ENCODE measurements at regions not wholly inside any gene's neighbourhood (a gene's known extent, or its start where the extent isn't known, plus 50 kb on each side); places are given as distances from the start of the nearest gene placed in this dataset.

GRCh38 chr4:83692028-83692427 lies 156.1 kb downstream of the GPAT3 start:
- FAIRE-seq = no peak

DNA sequence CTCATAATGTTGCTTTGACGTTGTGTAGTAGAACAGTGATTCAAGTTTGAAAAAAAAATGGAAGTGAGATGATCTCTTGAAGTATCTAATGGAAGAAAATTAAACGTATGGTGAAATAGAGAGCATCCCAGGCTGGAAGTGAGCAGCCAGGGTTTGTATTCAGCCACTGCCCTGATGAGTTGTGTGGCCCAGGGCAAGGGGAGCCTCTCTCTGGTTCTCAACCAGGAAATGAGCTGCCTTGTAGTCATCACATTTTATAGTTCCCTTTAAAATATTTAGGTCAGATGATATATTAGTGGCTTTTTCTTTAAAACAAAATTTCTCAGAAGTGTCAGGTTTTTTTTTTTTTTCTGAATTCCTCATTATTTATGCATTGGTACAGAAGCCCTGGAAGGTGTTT lies 150.3 kb downstream of the GPAT3 start:
- FAIRE-seq = no peak

- FAIRE-seq = no peak
Observed at GRCh38 chr4:83679692-83680091, 143.8 kb downstream of the GPAT3 start.

DNA sequence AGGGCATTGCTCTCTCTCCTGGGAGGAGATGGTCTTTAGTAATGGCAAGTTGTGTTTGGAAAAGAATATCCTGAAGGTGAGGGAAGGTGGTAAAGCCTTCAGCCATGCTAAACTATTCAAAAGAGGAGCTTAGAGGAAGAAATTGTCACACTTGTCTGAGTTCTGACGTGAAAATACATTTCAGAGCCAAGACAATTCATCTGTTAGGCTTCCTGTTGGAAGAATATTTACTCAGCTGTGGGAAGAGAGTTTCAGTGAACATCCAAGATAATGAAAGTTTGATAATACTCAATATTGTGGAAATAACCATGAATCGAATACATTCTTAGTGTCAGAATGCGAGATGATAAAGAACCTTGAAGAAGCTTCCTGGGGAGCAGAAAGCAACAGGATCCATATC lies 143.3 kb downstream of the GPAT3 start:
- FAIRE-seq = no peak

DNA sequence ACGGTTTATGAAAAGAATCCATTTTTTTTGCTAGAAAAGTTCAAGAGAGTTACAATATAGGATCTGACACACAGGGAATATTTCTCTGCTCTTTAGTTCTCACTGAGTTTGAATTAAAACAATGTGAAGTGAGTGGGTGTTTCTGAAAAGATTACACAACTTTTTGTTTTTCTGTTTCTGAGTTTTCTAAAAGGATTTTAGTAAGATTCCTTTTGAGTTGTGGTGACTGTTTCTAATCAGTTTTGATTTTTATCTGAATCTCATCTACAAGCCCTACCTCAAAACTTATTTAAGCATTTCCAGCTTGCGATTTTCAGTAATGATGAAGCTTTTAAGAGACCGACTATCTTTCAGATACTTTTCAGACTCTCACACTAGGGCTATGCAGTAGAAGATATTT lies 141.7 kb downstream of the GPAT3 start:
- no peak for FAIRE-seq

DNA sequence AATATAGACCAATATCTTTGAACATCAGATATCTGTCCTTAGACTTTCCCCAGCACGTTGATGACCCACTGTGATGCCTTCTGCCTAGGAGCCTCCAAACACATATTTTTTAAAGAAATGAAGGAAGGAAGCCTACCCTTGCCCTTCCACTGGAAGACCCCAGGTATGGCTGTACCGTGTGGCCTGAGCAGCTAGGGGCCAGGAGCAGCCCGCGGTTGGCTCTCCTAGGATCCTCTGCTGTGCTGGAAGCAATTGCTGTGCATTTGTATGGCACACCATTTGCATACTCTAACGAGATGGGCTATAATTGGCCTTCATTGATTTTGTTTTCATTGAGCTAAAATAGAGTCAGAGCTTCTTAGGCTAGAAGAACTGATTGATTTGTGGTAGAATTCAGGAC lies 128.8 kb downstream of the GPAT3 start:
- FAIRE-seq = no peak

GRCh38 chr4:83664071-83664470 lies 128.2 kb downstream of the GPAT3 start:
- FAIRE-seq = no peak

DNA sequence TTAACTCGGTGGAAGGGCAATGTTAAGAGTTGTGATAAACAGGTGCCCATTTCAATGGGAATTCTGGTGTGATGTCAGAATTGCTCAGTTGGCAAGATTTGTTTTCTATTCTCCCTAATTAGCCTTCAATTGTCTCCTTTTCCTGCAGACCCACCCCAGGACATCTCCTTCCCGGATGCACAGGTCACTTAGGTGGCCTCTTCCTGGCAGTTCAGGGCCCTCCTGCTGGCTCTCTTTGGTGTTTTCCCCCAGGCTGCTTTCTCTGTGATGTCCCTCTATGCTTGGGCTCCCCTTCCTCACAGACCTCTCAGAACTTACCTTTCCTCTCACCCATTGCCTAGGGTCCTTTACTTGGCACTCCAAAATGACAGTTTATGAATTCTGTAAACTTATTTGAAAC lies 126.3 kb downstream of the GPAT3 start:
- no peak for FAIRE-seq

DNA sequence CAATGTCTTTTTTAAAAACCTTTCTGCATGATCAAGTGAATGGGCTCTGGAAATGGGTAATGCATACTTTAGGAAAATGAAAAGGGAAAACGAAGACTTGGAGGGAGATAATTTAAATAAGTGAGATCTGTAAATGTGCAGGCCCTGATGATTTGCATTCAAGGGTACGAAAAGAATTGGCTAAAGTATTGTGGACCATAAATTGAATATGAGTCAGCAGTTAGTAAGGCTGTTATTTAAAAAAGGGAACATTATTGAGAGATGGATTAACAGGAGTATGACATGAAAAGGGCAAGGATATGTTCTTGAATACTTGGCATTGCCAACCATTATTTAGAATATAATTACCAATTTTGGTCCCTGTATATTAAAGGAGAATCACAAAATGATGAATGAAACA lies 125.5 kb downstream of the GPAT3 start:
- FAIRE-seq = no peak

- no peak for FAIRE-seq
Observed at GRCh38 chr4:83660578-83660977, 124.7 kb downstream of the GPAT3 start.

GRCh38 chr4:83658806-83659205 lies 122.9 kb downstream of the GPAT3 start:
- no peak for FAIRE-seq

- no peak for FAIRE-seq
Observed at GRCh38 chr4:83657336-83657735, 121.4 kb downstream of the GPAT3 start.
